NCI-H146 (cell line): ENCODE measurements at regions not wholly inside any gene's neighbourhood (a gene's known extent, or its start where the extent isn't known, plus 50 kb on each side); places are given as distances from the start of the nearest gene placed in this dataset.
"Not testable (repeated sequence)": the region's sequence is repeated elsewhere in the genome, so short reads cannot be mapped to it uniquely, and the experiment has no call there.

ENCODE experiments used
- DNase-seq: peaks from one replicate; lab custom pipeline; 2025; lab: John Stamatoyannopoulos, UW

- no peak for DNase-seq
These were observed 110.9 kb downstream of the FHIP1A start for GRCh38 chr4:151519728-151520415.

DNA sequence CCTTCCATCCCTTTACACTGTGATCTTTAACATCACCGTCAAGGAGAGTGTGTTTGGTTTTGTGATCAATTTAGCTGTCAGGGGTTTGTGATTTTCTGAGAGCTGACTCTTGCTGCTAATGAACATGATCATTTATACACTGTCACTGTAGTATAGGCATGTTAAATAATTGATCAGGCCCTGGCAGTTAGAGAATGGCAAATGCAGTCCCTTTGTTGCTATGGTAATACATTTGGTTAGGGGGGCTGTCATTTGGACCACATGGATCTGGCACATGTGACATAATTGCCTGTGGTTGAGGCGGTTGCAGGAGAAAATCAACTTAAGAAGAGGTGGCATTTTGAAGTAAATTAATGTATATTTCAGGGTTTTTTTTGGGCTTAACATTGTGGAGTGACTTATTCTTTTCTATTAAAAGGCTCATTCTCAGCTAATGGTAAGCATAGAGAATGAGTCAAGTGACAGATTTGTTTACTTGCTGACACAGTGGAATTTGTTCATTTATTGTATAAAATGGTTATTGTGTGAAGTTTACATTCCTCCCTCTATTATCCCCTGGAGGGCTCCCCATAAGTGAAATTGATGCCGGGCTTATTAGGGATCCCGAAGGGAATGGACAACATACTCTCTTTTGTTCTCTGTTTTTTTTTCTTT is 114.0 kb downstream of the FHIP1A start:
- DNase-seq: no peak

GRCh38 chr4:151524610-151525009 is 115.6 kb downstream of the FHIP1A start:
- no peak for DNase-seq

GRCh38 chr4:151526489-151526888 is 117.5 kb downstream of the FHIP1A start:
- not testable (repeated sequence) for DNase-seq

DNA sequence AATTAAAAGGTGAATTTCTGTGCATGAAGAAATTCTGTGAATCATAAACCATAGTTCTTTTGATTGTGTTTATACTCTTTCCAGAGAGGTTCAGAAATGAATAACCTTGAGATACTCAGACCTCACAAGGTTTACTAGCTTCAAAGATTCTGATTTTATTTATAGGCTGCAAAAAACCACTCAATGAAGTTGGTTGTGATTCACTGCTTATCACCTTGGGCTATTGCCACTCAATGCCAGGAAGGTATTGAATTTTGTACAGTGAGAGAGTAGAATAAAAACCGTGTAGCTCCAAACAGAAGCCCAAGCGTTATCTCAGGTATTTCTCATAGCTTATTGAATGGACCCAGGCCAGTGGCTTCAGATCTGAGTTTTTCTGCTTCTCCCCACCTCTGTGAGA is 118.7 kb downstream of the FHIP1A start:
- no peak for DNase-seq

DNA sequence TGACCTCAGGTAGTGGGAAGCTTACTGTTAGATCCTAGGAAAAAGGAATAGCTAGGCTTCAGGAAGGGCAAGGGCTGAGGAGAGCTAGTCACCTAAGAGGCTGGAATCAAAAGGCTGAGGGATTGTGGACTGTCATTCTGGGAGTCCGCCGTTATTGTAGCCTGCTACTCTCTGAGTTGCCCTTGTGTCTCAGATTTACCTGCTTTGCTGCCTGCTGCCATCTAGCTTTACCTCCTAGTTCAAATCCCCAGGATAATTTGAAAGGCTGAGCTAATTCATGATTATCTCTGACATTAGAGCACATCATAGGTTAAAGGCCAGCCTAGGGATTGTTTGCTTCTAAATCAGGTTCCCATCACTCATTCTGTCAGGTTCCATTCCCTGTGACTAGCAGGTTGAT is 120.2 kb downstream of the FHIP1A start:
- DNase-seq: no peak

DNA sequence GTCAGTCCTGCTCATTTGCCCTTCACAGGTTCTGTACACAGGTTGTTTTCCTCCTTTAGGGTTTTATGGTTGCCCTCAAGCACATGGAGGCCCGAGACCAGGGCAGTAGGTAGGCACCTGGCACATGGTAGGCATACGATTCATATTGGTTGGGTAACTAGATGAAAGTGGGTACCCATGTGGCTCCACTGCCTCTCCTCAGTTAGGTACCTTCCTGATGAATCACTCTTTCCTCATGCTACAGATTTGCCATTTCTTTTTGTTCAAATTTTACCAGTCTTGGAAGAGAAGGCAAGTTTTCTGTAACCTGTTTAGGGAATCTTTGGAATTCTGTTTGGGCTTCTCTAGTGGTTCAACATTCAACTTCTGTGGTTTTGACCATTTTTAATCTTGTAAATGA is 121.3 kb downstream of the FHIP1A start:
- DNase-seq: no peak

DNA sequence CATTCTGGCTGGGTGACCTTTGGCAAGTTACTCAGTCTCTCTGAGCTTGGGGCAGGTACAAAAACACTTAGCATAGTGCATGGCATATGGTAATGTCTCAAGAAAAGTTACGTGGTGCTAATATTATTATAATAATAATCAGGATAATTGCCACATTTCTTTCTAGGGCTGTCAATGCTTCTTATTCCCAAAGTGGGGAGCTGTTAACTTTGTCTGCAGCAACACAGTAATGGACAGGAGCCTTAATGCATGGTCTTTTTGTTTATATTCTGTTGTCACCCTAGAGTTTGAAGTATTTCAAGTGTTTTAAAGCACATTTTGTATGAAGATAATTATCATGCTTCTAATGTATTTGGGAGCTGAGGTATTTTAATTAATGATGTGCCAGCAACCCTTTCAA is 121.8 kb downstream of the FHIP1A start:
- DNase-seq: no peak

DNA sequence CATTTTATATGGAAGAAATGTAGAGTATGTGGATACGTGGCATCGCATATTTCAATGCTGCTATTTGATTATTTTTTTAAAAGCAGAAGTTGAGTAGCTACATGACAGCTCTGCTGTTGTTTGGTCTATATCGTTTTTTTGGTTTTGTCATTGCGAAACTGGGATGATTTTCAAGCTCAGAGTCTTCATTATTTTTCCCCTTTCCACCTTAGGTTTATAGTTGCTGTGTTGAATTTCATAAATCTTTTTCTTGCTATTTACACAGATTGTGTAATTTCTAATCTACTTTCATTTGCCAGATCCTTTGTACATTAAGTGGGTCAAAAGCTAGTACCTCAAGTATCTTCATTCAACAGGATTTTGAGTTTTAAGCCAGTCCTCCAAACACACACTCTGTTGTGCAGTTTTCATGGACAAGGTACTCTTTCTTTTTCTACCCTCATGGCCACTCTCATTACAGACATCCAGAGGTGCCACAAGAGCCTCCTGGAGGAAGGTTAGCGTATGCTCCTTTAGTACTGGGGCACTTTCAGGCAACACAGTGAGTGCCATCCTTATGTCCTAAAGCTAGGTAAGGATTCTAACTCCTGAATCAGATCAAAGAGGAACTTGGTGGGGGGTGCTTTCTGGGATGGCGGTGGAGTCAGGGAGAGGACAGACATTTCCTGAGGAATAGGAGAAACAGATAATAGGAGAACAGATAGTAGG is 123.2 kb downstream of the FHIP1A start:
- DNase-seq: no peak

DNA sequence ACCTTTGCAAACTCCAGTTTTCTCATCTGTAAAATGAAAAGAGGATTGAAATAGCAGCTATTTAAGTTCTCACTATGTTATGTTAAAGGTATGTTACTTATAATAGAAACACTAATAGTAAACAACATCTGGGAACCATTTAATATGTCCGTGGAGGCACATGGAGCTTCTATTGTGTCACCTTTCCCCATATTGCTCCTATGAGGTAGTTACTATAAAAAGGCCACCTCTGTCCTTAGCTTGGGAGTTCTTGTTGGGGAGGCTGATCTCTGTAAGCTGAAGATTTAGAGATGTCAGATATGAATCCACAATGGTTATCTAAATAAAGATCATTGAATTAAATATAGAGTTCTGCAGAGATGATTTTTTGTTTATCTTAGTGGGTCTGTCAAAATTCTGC is 125.2 kb downstream of the FHIP1A start:
- DNase-seq: no peak

GRCh38 chr4:151535366-151535765 is 126.4 kb downstream of the FHIP1A start:
- no peak for DNase-seq

- DNase-seq: no peak
These were observed 128.7 kb downstream of the FHIP1A start for GRCh38 chr4:151537687-151538086.

- no peak for DNase-seq
These were observed 130.0 kb downstream of the FHIP1A start for GRCh38 chr4:151538963-151539362.

DNA sequence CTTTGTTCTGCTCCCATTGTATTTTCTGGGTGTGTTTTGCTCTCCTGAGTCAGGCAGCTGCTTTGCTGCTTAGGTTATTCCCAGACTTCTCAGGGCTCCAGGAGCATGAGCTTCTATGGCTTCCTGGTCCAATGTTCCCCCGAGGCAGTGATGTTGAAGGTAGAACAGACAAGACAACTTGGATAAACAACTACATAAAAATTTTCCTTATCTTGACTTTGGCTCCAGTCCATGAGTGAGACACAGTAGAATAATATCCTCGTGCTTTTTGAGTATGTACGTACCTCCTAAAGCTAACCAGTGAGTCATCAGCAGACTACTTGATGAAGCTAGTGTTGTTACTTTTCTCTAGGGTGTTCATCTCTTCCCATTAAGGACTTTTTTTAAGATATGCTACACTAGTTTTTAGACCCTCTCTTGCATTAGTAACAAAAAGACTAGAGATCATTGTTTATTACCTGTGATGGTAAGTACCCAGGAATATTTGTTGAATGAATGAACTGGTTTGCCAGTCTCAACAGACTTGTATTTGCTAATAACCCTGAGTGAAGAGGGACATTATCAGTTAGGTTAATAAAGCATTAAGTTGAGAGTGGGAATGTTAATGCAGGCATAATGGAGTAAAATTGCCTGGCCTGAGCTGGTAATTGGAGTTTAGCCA is 131.9 kb downstream of the FHIP1A start:
- no peak for DNase-seq

GRCh38 chr4:151541389-151542071 is 132.6 kb downstream of the FHIP1A start:
- no peak for DNase-seq

GRCh38 chr4:151548708-151549107 is 139.7 kb downstream of the FHIP1A start:
- no peak for DNase-seq

- not testable (repeated sequence) for DNase-seq
These were observed 140.4 kb downstream of the FHIP1A start for GRCh38 chr4:151549378-151549777.

DNA sequence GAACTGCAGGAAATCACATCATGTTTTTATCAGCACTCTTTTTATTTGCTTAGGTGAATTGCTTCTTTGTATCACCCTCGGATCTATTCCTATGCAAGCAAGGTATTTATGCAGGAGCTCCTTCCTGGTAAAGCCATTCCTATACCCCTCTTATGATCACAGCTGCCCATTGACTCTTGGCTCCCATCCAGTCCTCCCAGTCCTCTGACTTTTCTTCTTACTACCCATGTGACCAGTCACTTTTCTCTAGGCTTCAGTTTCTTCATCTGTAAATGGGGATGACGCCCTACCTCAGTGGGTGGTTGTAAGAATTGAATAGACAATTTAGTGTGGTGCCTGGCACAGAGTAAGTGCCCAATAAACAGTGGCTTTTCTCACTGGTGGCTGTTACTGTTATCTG is 144.9 kb downstream of the FHIP1A start:
- DNase-seq: no peak

DNA sequence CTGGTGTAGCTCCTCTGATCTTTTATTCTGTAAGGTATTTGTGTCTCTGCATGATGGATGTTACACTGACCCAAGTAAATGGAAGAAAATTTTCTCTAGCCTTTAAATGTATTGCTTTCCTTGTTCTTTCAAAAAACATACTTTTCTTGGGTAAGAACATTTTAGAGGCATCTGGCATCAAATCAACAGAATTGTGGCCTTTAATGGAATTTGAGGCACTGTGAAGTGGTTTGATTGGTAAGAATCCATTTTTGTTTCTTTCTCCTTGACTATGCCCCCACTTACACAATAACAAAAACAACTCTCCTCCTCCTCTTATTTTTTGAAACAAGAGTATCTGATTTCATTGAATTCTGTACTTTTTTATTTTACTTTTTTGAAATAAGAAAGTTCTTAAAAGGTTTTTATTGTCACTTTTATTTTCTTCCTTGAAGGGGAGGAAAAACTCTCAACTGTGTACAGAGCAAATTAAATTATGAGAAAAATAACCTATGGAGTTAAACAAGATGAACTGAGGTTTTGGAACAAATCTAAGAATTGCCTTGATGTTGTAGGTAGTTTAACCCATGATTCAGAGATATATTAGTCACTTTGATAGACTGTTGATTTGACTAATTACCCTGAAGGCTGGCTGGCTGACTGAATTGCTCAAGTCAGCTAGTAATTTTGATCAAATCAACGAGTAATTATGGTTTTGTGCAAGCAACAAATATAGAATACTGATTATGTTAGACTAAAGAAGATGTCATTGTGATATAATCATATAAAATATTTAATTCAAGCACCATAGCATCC is 146.4 kb downstream of the FHIP1A start:
- no peak for DNase-seq

DNA sequence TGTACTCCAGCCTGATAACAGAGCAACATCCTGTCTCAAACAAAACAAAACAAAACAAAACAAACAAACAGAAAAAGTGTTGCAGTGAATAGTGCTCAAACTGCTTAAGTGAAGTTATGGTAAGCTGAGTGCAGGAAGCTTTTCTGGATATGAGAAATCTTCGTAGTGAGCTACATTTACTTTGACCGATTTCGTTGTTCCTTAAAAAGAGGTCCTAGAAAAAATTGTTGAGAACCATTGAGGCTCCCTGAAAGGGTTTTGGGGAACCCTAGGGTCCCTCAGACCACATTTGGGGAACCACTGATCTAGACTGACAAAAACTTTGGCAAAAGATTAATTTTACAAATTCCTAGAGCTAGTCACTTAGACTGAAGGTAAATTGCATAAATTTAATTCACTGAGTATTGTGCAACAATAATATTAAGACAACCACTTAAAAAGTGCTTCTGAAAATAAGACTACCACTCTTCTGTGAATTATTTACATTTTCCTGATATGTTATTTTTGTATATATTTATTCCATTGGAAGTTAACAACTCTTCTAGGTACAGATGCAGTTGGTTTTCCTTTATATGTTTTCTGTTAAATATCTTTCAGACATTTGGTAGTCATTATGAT is 149.6 kb downstream of the FHIP1A start:
- DNase-seq: no peak

DNA sequence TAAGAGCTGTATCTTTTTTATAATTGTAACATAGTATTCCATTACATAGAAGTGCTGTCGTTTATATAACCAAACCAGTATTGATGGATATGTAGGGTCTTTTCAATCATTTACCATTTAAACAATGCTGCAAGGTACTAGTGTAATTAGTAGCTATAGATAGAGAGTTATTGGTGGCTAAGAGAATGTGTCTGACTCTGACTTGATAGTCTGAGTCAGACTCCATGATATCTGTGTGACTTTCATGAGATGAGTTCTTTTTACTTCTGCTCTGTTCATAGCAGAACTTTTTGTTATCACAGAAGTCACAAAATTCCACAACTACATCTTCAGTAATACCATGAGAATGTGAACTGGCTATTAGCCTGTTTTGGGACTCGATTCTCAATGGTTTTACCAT is 150.6 kb downstream of the FHIP1A start:
- no peak for DNase-seq
